Endothelial cell of umbilical vein (primary cell): ENCODE measurements at regions not wholly inside any gene's neighbourhood (a gene's known extent, or its start where the extent isn't known, plus 50 kb on each side); places are given as distances from the start of the nearest gene placed in this dataset.

ENCODE experiments used
- BruUV-seq: library from RNA; stranded (reverse); fragments of 400-500 nt; replicated peaks from 2 replicates; lab custom pipeline; 2021; lab: Mats Ljungman, UMichigan
- CTCF ChIA-PET: fragments of 300-600, 350-600 bp; sonication (Branson Sonifier 250); formaldehyde crosslinking; loops from one replicate; lab custom pipeline; 2021; ENCODE audit warnings: antibody characterized with exemption, inconsistent platforms; lab: Charles Lee
- POLR2A ChIA-PET: fragments of 300-600, 350-600 bp; sonication (Branson Sonifier 250); formaldehyde crosslinking; loops from one replicate; lab custom pipeline; 2021; ENCODE audit warnings: antibody characterized with exemption, inconsistent platforms; lab: Charles Lee
- DNase-seq: peaks from one replicate; pipeline ENCODE4 v3.0.0-alpha.2; 2011; ENCODE audit warnings: low read depth, low spot score
- FAIRE-seq: peaks from 2 replicates; lab custom pipeline; 2011; peaks lifted over from hg19 to GRCh38; lab: Jason Lieb, UNC
- H2AFZ ChIP-seq: 2 replicates; pipeline ENCODE4 v1.6.0; 2012; ENCODE audit warnings: low read depth, low read length, control low read depth, inconsistent platforms
- H3K27ac ChIP-seq: 2 replicates; pipeline ENCODE4 v1.5.1; 2011; ENCODE audit warnings: low read depth, mild to moderate bottlenecking, control low read depth, low read length, moderate library complexity; ENCODE audit not compliant: insufficient read depth
- H3K27me3 ChIP-seq, 2 experiments: 2 replicates each; pipeline versions ENCODE4 v1.6.0 to v1.6.1; 2011; ENCODE audit warnings: low read length in 2 of 2, mixed read lengths in 1 of 2; ENCODE audit not compliant: control insufficient read depth in 2 of 2, insufficient read depth in 2 of 2
- H3K36me3 ChIP-seq, 2 experiments: 2 replicates in 1 of 2; 3 replicates in 1 of 2; pipeline ENCODE4 v1.5.1; 2011; ENCODE audit warnings: low read length in 2 of 2, mild to moderate bottlenecking in 1 of 2, moderate library complexity in 1 of 2; ENCODE audit not compliant: control insufficient read depth in 2 of 2, insufficient read depth in 2 of 2; ENCODE audit errors: extremely low read depth in 1 of 2
- H3K4me1 ChIP-seq: 3 replicates; pipeline ENCODE4 v1.5.1; 2011; ENCODE audit warnings: mild to moderate bottlenecking, low read length; ENCODE audit not compliant: control insufficient read depth, insufficient read depth; ENCODE audit errors: extremely low read depth
- H3K4me2 ChIP-seq: 2 replicates; pipeline ENCODE4 v1.6.1; 2011; ENCODE audit warnings: low read length, control low read depth, mixed read lengths; ENCODE audit not compliant: insufficient read depth
- H3K4me3 ChIP-seq, 3 experiments: fragments of 200-600 bp in 1 of 3; sonication (generic), shearing (Covaris generic) in 1 of 3; replicated peaks in 1 of 3; 2 replicates each; pipeline ENCODE4 v1.5.1; 2011 to 2016; ENCODE audit warnings: control low read depth in 3 of 3, low read length in 3 of 3, mild to moderate bottlenecking in 2 of 3, inconsistent platforms in 1 of 3, low read depth in 1 of 3, moderate library complexity in 1 of 3; ENCODE audit not compliant: insufficient read depth in 1 of 3
- H3K79me2 ChIP-seq: 2 replicates; pipeline ENCODE4 v1.6.0; 2012; ENCODE audit warnings: low read length, inconsistent platforms; ENCODE audit not compliant: control insufficient read depth, insufficient read depth
- H3K9ac ChIP-seq: replicated peaks from 2 replicates; pipeline ENCODE3; 2011; ENCODE audit warnings: low read length, control low read depth; ENCODE audit not compliant: insufficient read depth; ENCODE audit errors: extremely low read depth
- H3K9me1 ChIP-seq: replicated peaks from 3 replicates; pipeline ENCODE4 v1.6.0; 2011; ENCODE audit warnings: mild to moderate bottlenecking, low read length; ENCODE audit not compliant: control insufficient read depth, insufficient read depth; ENCODE audit errors: extremely low read depth
- H3K9me3 ChIP-seq: replicated peaks from 2 replicates; pipeline ENCODE4 v1.5.1; 2012; ENCODE audit warnings: low read length, inconsistent platforms; ENCODE audit not compliant: control insufficient read depth, insufficient read depth
- H4K20me1 ChIP-seq: replicated peaks from 2 replicates; pipeline ENCODE3; 2011; ENCODE audit warnings: mild to moderate bottlenecking, low read length; ENCODE audit not compliant: control insufficient read depth, insufficient read depth; ENCODE audit errors: extremely low read depth
- CTCF ChIP-seq, 2 donors: IDR thresholded peaks; 1 replicate in 1 of 2; 2 replicates in 1 of 2; pipeline ENCODE4 v1.5.1; 2011; ENCODE audit warnings: low read length in 2 of 2, mild to moderate bottlenecking in 2 of 2, moderate library complexity in 2 of 2, control low read depth in 1 of 2, inconsistent platforms in 1 of 2, low read depth in 1 of 2; ENCODE audit not compliant: insufficient read depth in 1 of 2; ENCODE audit errors: extremely low read depth in 1 of 2
- EZH2 ChIP-seq: IDR thresholded peaks from 2 replicates; pipeline ENCODE4 v1.6.1; 2012; ENCODE audit warnings: borderline replicate concordance, low read depth, mild to moderate bottlenecking, moderate library complexity, low read length, inconsistent platforms; ENCODE audit not compliant: severe bottlenecking
- FOS ChIP-seq: IDR thresholded peaks from 2 replicates; pipeline ENCODE4 v1.6.1; 2011; ENCODE audit warnings: mild to moderate bottlenecking, low read length, moderate library complexity, borderline replicate concordance; ENCODE audit not compliant: insufficient read depth
- GATA2 ChIP-seq: IDR thresholded peaks from 2 replicates; pipeline ENCODE4 v1.7.0; 2011; ENCODE audit warnings: low read depth, mild to moderate bottlenecking, moderate library complexity, mixed read lengths, low read length; ENCODE audit not compliant: insufficient read length, insufficient read depth
- JUN ChIP-seq: IDR thresholded peaks from 2 replicates; pipeline ENCODE4 v1.6.1; 2011; ENCODE audit warnings: borderline replicate concordance, low read depth; ENCODE audit not compliant: insufficient read length, insufficient read depth
- MAX ChIP-seq: IDR thresholded peaks from 2 replicates; pipeline ENCODE4 v1.6.1; 2011; ENCODE audit not compliant: insufficient read depth, insufficient read length
- MYC ChIP-seq: IDR thresholded peaks from one replicate; pipeline ENCODE4 v1.6.1; 2011; ENCODE audit warnings: mild to moderate bottlenecking, low read depth, low read length
- POLR2A ChIP-seq: IDR thresholded peaks from 2 replicates; pipeline ENCODE4 v1.6.1; 2012; ENCODE audit warnings: low read depth, mild to moderate bottlenecking, control low read depth, low read length
- POLR2AphosphoS5 ChIP-seq: IDR thresholded peaks from 2 replicates; pipeline ENCODE4 v1.6.1; 2012; ENCODE audit warnings: low read depth, mild to moderate bottlenecking, control low read depth, low read length, moderate library complexity; ENCODE audit not compliant: insufficient read depth
- dilution Hi-C: fragments of 300-500 bp; cut with MboI; formaldehyde crosslinking; loops from one replicate; pipeline ENCODE4 v1.15.0; 2019; ENCODE audit warnings: low sequenced_read_pairs; ENCODE audit not compliant: extremely low pct_ligation_motif_present
- intact Hi-C: fragments of 100-400 bp; cut with micrococcal nuclease; formaldehyde crosslinking; loops from one replicate; pipeline ENCODE4 v1.10.0; 2022

DNA sequence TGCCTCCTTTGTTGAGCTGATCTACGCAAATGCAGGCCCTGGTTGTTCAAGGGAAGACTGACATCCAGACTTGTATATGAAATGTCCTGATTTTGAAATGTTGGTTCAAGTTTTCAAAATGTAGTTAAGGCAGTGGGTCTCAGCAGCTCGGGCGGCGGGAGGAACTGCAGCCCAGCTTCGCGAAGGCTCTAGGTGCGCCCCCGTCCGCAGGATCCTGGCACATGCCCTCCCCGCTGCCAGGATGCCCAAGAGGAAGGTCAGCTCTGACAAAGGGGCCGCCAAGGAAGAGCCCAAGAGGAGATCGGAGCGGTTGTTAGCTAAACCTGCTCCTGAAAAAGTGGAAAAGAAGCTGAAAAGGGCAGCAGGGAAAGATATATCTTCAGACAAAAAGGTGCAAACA, 1310.1 kb downstream of the ADGRL3 start:
- H3K4me1 ChIP-seq = no peaks in the 10 kb centered on the region
- dilution Hi-C loops = no loop called here
- no peaks in the 10 kb centered on the region for H3K9me1 ChIP-seq
- intact Hi-C loops = no loop called here
- H4K20me1 ChIP-seq = no peaks in the 10 kb centered on the region
- no peak overlapping the region for H3K27ac ChIP-seq
- DNase-seq (no peak), FAIRE-seq (no peak)
- TF ChIP-seq CTCF (IDR thresholded peaks at IDR 0.05; ENCODE audit: extremely low read depth in 1 of 2, insufficient read depth in 1 of 2, low read depth in 1 of 2, low read length in 2 of 2) (no peak), MYC (no peak), POLR2A (no peak), MAX (no peak), GATA2 (no peak), FOS (no peak), EZH2 (no peak), POLR2AphosphoS5 (no peak), JUN (no peak)
- H3K27me3 ChIP-seq = no peaks in the 10 kb centered on the region
- no peak overlapping the region for H3K4me2 ChIP-seq
- H3K36me3 ChIP-seq = no peaks in the 10 kb centered on the region
- peaks cover 4% of the 10 kb centered on the region for H3K9me3 ChIP-seq
- POLR2A ChIA-PET = no interaction called here
- no TSS peak for BruUV-seq
- no peak overlapping the region for H3K9ac ChIP-seq
- CTCF ChIA-PET = no interaction called here
- H3K79me2 ChIP-seq = no peaks in the 10 kb centered on the region
- no peak overlapping the region for H2AFZ ChIP-seq
- no peak overlapping the region for H3K4me3 ChIP-seq
